ENCODE measurements at regions not wholly inside any gene's neighbourhood (a gene's known extent, or its start where the extent isn't known, plus 50 kb on each side); places are given as distances from the start of the nearest gene placed in this dataset.
A peak's percentile ranks its signal among the peaks of the same experiment; 100 is the strongest.

GRCh38 chr11:128040603-128041002 is 546.8 kb downstream of the ETS1 start:
- Histone ChIP-seq H3K36me3 (replicated peaks in 1 of 2; ENCODE audit: control extremely low read depth in 1 of 2, control insufficient read depth in 1 of 2, extremely low read depth in 1 of 2, insufficient read depth in 2 of 2, low read length in 1 of 2) (no peaks in the 10 kb centered on the region), H3K27ac (ENCODE audit: low read length in 2 of 2) (no peak overlapping the region), H3K9ac (ENCODE audit: low read length) (no peak overlapping the region), H3K4me3 (ENCODE audit: control extremely low read depth in 1 of 5, extremely low read depth in 1 of 5, insufficient read depth in 1 of 5, low read depth in 2 of 5, low read length in 4 of 5) (no peak overlapping the region), H3K9me3 (ENCODE audit: control extremely low read depth in 1 of 3, control insufficient read depth in 2 of 3, insufficient read depth in 1 of 3, low read length in 2 of 3) (no peaks in the 10 kb centered on the region), H3K79me2 (ENCODE audit: control insufficient read depth, insufficient read depth, low read length) (no peaks in the 10 kb centered on the region), H4K20me1 (ENCODE audit: control insufficient read depth, insufficient read depth, low read length, poor library complexity, severe bottlenecking) (no peaks in the 10 kb centered on the region), H3K27me3 (replicated peaks in 1 of 4; ENCODE audit: control extremely low read depth in 1 of 4, control insufficient read depth in 3 of 4, insufficient read depth in 4 of 4, low read length in 3 of 4) (peaks cover 0 to 16% (median 7%) of the 10 kb centered on the region in 4 experiments), H3K4me1 (ENCODE audit: control insufficient read depth in 2 of 2, insufficient read depth in 2 of 2, low read length in 2 of 2) (peaks cover 19 to 20% of the 10 kb centered on the region in 2 donors), H2AFZ (ENCODE audit: insufficient read depth, low read depth, low read length, poor library complexity, severe bottlenecking) (peak overlapping the region; percentile 1), H3K4me2 (replicated peaks; ENCODE audit: low read depth, low read length, poor library complexity, severe bottlenecking) (no peak overlapping the region)
- ChIA-PET POLR2A (no interaction called here), CTCF (interaction anchor here (2.2 kb wide), 1 partner anchor 117 kb away, joined by 7 read pairs; no protein-coding TSS in a partner anchor)
- intact Hi-C loops (cut with micrococcal nuclease): no loop called here
- H3K27me3 Mint-ChIP-seq: peaks cover 25% of the 10 kb centered on the region
- TF ChIP-seq EZH2 (IDR thresholded peaks at IDR 0.05; ENCODE audit: borderline replicate concordance, insufficient read depth, low read depth, low read length, poor library complexity, severe bottlenecking) (no peak), CTCF (IDR thresholded peaks at IDR 0.05) (no peak)
- ATAC-seq (ENCODE audit: low read depth) (no peak), DNase-seq (no peak)
- no peak overlapping the region for H3K4me3 Mint-ChIP-seq
- no peaks in the 10 kb centered on the region for H3K9me3 Mint-ChIP-seq (ENCODE audit: insufficient read depth)
- peaks cover 17% of the 10 kb centered on the region for H3K4me1 Mint-ChIP-seq
- no CpG with 5 or more reads among the region's 3 CpGs for WGBS (ENCODE audit: insufficient coverage)
- H3K27ac Mint-ChIP-seq: no peak overlapping the region

- Mint-ChIP-seq H3K27ac (no peak overlapping the region), H3K4me1 (peaks cover 17% of the 10 kb centered on the region), H3K4me3 (no peak overlapping the region), H3K9me3 (ENCODE audit: insufficient read depth) (no peaks in the 10 kb centered on the region), H3K27me3 (peaks cover 16% of the 10 kb centered on the region)
- WGBS (ENCODE audit: insufficient coverage): 4% methylated on average over 4 of the region's 8 CpGs
- Histone ChIP-seq H3K27ac (ENCODE audit: low read length in 2 of 2) (no peak overlapping the region), H3K79me2 (ENCODE audit: control insufficient read depth, insufficient read depth, low read length) (no peaks in the 10 kb centered on the region), H3K36me3 (replicated peaks in 1 of 2; ENCODE audit: control extremely low read depth in 1 of 2, control insufficient read depth in 1 of 2, extremely low read depth in 1 of 2, insufficient read depth in 2 of 2, low read length in 1 of 2) (no peaks in the 10 kb centered on the region), H3K4me3 (ENCODE audit: control extremely low read depth in 1 of 5, extremely low read depth in 1 of 5, insufficient read depth in 1 of 5, low read depth in 2 of 5, low read length in 4 of 5) (no peak overlapping the region), H2AFZ (ENCODE audit: insufficient read depth, low read depth, low read length, poor library complexity, severe bottlenecking) (no peak overlapping the region), H3K9ac (ENCODE audit: low read length) (no peak overlapping the region), H3K4me1 (ENCODE audit: control insufficient read depth in 2 of 2, insufficient read depth in 2 of 2, low read length in 2 of 2) (peaks cover 19 to 20% of the 10 kb centered on the region in 2 donors), H3K4me2 (replicated peaks; ENCODE audit: low read depth, low read length, poor library complexity, severe bottlenecking) (peak overlapping the region; percentile 32), H3K9me3 (ENCODE audit: control extremely low read depth in 1 of 3, control insufficient read depth in 2 of 3, insufficient read depth in 1 of 3, low read length in 2 of 3) (no peaks in the 10 kb centered on the region), H3K27me3 (replicated peaks in 1 of 4; ENCODE audit: control extremely low read depth in 1 of 4, control insufficient read depth in 3 of 4, insufficient read depth in 4 of 4, low read length in 3 of 4) (peaks cover 0 to 9% (median 4%) of the 10 kb centered on the region in 4 experiments), H4K20me1 (ENCODE audit: control insufficient read depth, insufficient read depth, low read length, poor library complexity, severe bottlenecking) (no peaks in the 10 kb centered on the region)
- TF ChIP-seq EZH2 (IDR thresholded peaks at IDR 0.05; ENCODE audit: borderline replicate concordance, insufficient read depth, low read depth, low read length, poor library complexity, severe bottlenecking) (no peak), CTCF (IDR thresholded peaks at IDR 0.05) (no peak)
- ChIA-PET CTCF (interaction anchor here (0.7 to 2.2 kb wide), 5 partner anchors 10 to 913 kb away, joined by 3 to 7 read pairs (median 4); no protein-coding TSS in a partner anchor), POLR2A (no interaction called here)
- DNase-seq: peak; percentile 43
- ATAC-seq (ENCODE audit: low read depth): peak; percentile 66
- intact Hi-C loops (cut with micrococcal nuclease): loop anchor here (10.0 kb wide), 2 partner anchors 795 to 825 kb away; partner anchors contain the start of gene KCNJ1
Measured at GRCh38 chr11:128039140-128040021, 548.0 kb downstream of the ETS1 start.

All from B cell (primary cell).